IMR-90 (cell line): ENCODE measurements at regions not wholly inside any gene's neighbourhood (a gene's known extent, or its start where the extent isn't known, plus 50 kb on each side); places are given as distances from the start of the nearest gene placed in this dataset.

Source experiments
- CTCF ChIP-seq: conservative IDR thresholded peaks from 2 replicates; pipeline ENCODE4 v1.5.1; 2012; ENCODE audit warnings: mild to moderate bottlenecking, low read depth, low read length, improper control_type of control experiment
- ELK1 ChIP-seq: fragments of 150-350 bp; IDR thresholded peaks from 2 replicates; pipeline ENCODE4 v1.6.1; 2016; ENCODE audit warnings: low read depth, mild to moderate bottlenecking, low read length, moderate library complexity, borderline replicate concordance
- POLR2A ChIP-seq: IDR thresholded peaks from 2 replicates; pipeline ENCODE4 v1.6.1; 2012; ENCODE audit warnings: mild to moderate bottlenecking, low read depth, low read length
- RAD21 ChIP-seq: IDR thresholded peaks from 2 replicates; pipeline ENCODE4 v1.6.1; 2012; ENCODE audit warnings: low read length, improper control_type of control experiment
- RCOR1 ChIP-seq: IDR thresholded peaks from 2 replicates; pipeline ENCODE4 v1.6.1; 2012; ENCODE audit warnings: mild to moderate bottlenecking, low read length, improper control_type of control experiment; ENCODE audit not compliant: insufficient replicate concordance
- RFX5 ChIP-seq: IDR thresholded peaks from 2 replicates; pipeline ENCODE4 v1.8.0; 2012; ENCODE audit warnings: low read depth, mild to moderate bottlenecking, low read length, moderate library complexity

- TF ChIP-seq CTCF (no peak), RFX5 (no peak), ELK1 (no peak), POLR2A (no peak), RAD21 (no peak), RCOR1 (no peak)
These were observed 474.7 kb downstream of the LMO4 start for GRCh38 chr1:87803375-87803774.
